T-cell (primary cell): ENCODE measurements at regions not wholly inside any gene's neighbourhood (a gene's known extent, or its start where the extent isn't known, plus 50 kb on each side); places are given as distances from the start of the nearest gene placed in this dataset.
A peak's percentile ranks its signal among the peaks of the same experiment; 100 is the strongest.
"Not testable (repeated sequence)": the region's sequence is repeated elsewhere in the genome, so short reads cannot be mapped to it uniquely, and the experiment has no call there.

Experiments used
- ATAC-seq, 4 experiments: fragments of 200-7000 bp in 3 of 4; fragments of 150-1000 bp in 1 of 4; cut with Tn5 transposase; replicated peaks in 1 of 4; 1 replicate in 3 of 4; 2 replicates in 1 of 4; pipeline ENCODE4 v1.10.0; 2021; ENCODE audit warnings: moderate library complexity in 3 of 4, mild to moderate bottlenecking in 2 of 4, moderate number of reproducible peaks in 1 of 4
- CTCF ChIA-PET, 2 donors: fragments of 300-600 bp; sonication (Branson Sonifier 250); formaldehyde crosslinking; loops; one replicate each; lab custom pipeline; 2022; ENCODE audit warnings: antibody characterized with exemption in 2 of 2; lab: Charles Lee
- POLR2A ChIA-PET, 2 donors: fragments of 300-600 bp; sonication (Branson Sonifier 250); formaldehyde crosslinking; loops; one replicate each; lab custom pipeline; 2022; ENCODE audit warnings: antibody characterized with exemption in 2 of 2; lab: Charles Lee
- DNase-seq, 35 experiments: peaks; one replicate each; pipeline versions ENCODE4 v3.0.0 to v3.0.0-alpha.2; 2013 to 2023
- H3K27ac ChIP-seq: one replicate; pipeline ENCODE4 v1.5.1; 2013; ENCODE audit warnings: low read length
- H3K27me3 ChIP-seq, 2 experiments: replicated peaks in 1 of 2; 1 replicate in 1 of 2; 2 replicates in 1 of 2; pipeline versions ENCODE4 v1.6.1 to v1.7.0; 2013; ENCODE audit warnings: low read length in 1 of 2, mixed read lengths in 1 of 2; ENCODE audit not compliant: control insufficient read depth in 2 of 2, insufficient read depth in 2 of 2; ENCODE audit errors: extremely low read depth in 1 of 2
- H3K36me3 ChIP-seq, 2 donors: 1 replicate in 1 of 2; 2 replicates in 1 of 2; pipeline versions ENCODE4 v1.6.1 to v1.7.0; 2013; ENCODE audit warnings: low read length in 1 of 2; ENCODE audit not compliant: control insufficient read depth in 2 of 2, insufficient read depth in 1 of 2; ENCODE audit errors: extremely low read depth in 1 of 2
- H3K4me1 ChIP-seq, 2 experiments: 1 replicate in 1 of 2; 2 replicates in 1 of 2; pipeline versions ENCODE4 v1.6.1 to v1.7.0; 2013; ENCODE audit warnings: low read length in 2 of 2, mixed read lengths in 1 of 2; ENCODE audit not compliant: insufficient read depth in 2 of 2, control insufficient read depth in 1 of 2; ENCODE audit errors: extremely low read depth in 1 of 2
- H3K4me3 ChIP-seq, 2 donors: 1 replicate in 1 of 2; 2 replicates in 1 of 2; pipeline versions ENCODE4 v1.5.1 to v1.7.0; 2013; ENCODE audit warnings: mild to moderate bottlenecking in 2 of 2, low read length in 1 of 2, moderate library complexity in 1 of 2; ENCODE audit not compliant: control insufficient read depth in 1 of 2; ENCODE audit errors: extremely low read depth in 1 of 2
- H3K9me3 ChIP-seq: 2 replicates; pipeline ENCODE4 v1.7.0; 2013
- H3K27ac Mint-ChIP-seq, 2 donors: one replicate each; pipeline ENCODE4 v1.8.0; 2020 to 2021; ENCODE audit warnings: mild to moderate bottlenecking in 2 of 2, mixed read lengths in 2 of 2
- H3K27me3 Mint-ChIP-seq, 2 donors: one replicate each; pipeline ENCODE4 v1.8.0; 2021 to 2022; ENCODE audit warnings: mixed read lengths in 2 of 2
- H3K36me3 Mint-ChIP-seq: one replicate; pipeline ENCODE4 v1.8.0; 2021; ENCODE audit warnings: mixed read lengths
- H3K4me1 Mint-ChIP-seq, 3 donors: one replicate each; pipeline ENCODE4 v1.8.0; 2020 to 2022; ENCODE audit warnings: mixed read lengths in 3 of 3, mild to moderate bottlenecking in 1 of 3
- H3K4me3 Mint-ChIP-seq, 3 donors: one replicate each; pipeline ENCODE4 v1.8.0; 2020 to 2022; ENCODE audit warnings: mild to moderate bottlenecking in 3 of 3, mixed read lengths in 3 of 3, moderate library complexity in 3 of 3
- H3K9me3 Mint-ChIP-seq, 3 donors: one replicate each; pipeline ENCODE4 v1.8.0; 2020 to 2022; ENCODE audit warnings: mixed read lengths in 3 of 3
- WGBS: methylation state at CpG from one replicate; pipeline ENCODE4 v1.1.5; 2013; ENCODE audit warnings: missing lambda C conversion rate; ENCODE audit not compliant: insufficient coverage; 5-methylcytosine and 5-hydroxymethylcytosine counted together

GRCh38 chr12:45509187-45509586 is 220.3 kb upstream of the ARID2 start:
- peak in 7 of 35 experiments; percentile 1 to 33 (median 2) for DNase-seq
- Mint-ChIP-seq H3K27me3 (no peaks in the 10 kb centered on the region), H3K4me1 (peaks cover 0 to 7% (median 0%) of the 10 kb centered on the region in 3 donors), H3K9me3 (no peaks in the 10 kb centered on the region), H3K4me3 (no peak overlapping the region), H3K36me3 (no peaks in the 10 kb centered on the region), H3K27ac (no peak overlapping the region)
- POLR2A ChIA-PET: no interaction called here
- no peaks in the 10 kb centered on the region for H3K9me3 ChIP-seq
- H3K27ac ChIP-seq: no peak overlapping the region
- peaks cover 0 to 4% of the 10 kb centered on the region in 2 donors for H3K36me3 ChIP-seq
- no CpG with 5 or more reads among the region's 2 CpGs for WGBS
- no peaks in the 10 kb centered on the region for H3K27me3 ChIP-seq
- CTCF ChIA-PET: no interaction called here
- no peak overlapping the region for H3K4me3 ChIP-seq
- peak in 2 of 4 experiments; percentile 50 to 70 for ATAC-seq
- no peaks in the 10 kb centered on the region for H3K4me1 ChIP-seq

- CTCF ChIA-PET: no interaction called here
These were observed 219.9 kb upstream of the ARID2 start for GRCh38 chr12:45509621-45510020.

GRCh38 chr12:45517381-45517780 is 212.1 kb upstream of the ARID2 start:
- Histone ChIP-seq H3K4me3 (no peak overlapping the region), H3K27ac (no peak overlapping the region), H3K36me3 (no peaks in the 10 kb centered on the region), H3K27me3 (peaks cover 0 to 2% of the 10 kb centered on the region in 2 experiments), H3K4me1 (peaks cover 9 to 10% of the 10 kb centered on the region in 2 experiments), H3K9me3 (no peaks in the 10 kb centered on the region)
- Mint-ChIP-seq H3K36me3 (no peaks in the 10 kb centered on the region), H3K9me3 (peaks cover 0 to under 1% (median 0%) of the 10 kb centered on the region in 3 donors), H3K4me3 (no peak overlapping the region), H3K4me1 (peaks cover 14 to 18% (median 17%) of the 10 kb centered on the region in 3 donors), H3K27me3 (no peaks in the 10 kb centered on the region), H3K27ac (no peak overlapping the region)
- DNase-seq (no peak), ATAC-seq (no peak)
- ChIA-PET POLR2A (interaction anchor here in 1 of 2 donors (0.5 kb wide), 1 partner anchor 125 kb away, joined by 5 read pairs; no protein-coding TSS in a partner anchor), CTCF (interaction anchor here in 1 of 2 donors (1.5 kb wide), 1 partner anchor 10 kb away, joined by 5 read pairs; no protein-coding TSS in a partner anchor)
- no CpG with 5 or more reads among the region's 3 CpGs for WGBS

More at GRCh38 chr12:45509621-45510020, 219.9 kb upstream of the ARID2 start:
- ATAC-seq (no peak), DNase-seq (no peak)
- Histone ChIP-seq H3K27me3 (no peaks in the 10 kb centered on the region), H3K27ac (no peak overlapping the region), H3K4me3 (no peak overlapping the region), H3K4me1 (no peaks in the 10 kb centered on the region), H3K36me3 (peaks cover 0 to 4% of the 10 kb centered on the region in 2 donors), H3K9me3 (no peaks in the 10 kb centered on the region)
- POLR2A ChIA-PET: no interaction called here
- Mint-ChIP-seq H3K27me3 (no peaks in the 10 kb centered on the region), H3K4me3 (no peak overlapping the region), H3K27ac (no peak overlapping the region), H3K9me3 (no peaks in the 10 kb centered on the region), H3K36me3 (no peaks in the 10 kb centered on the region), H3K4me1 (peaks cover 0 to 7% (median 0%) of the 10 kb centered on the region in 3 donors)
- WGBS: no CpG with 5 or more reads among the region's 1 CpG

- H3K4me1 Mint-ChIP-seq: peaks cover 14 to 18% (median 17%) of the 10 kb centered on the region in 3 donors
- H3K4me3 Mint-ChIP-seq: peak overlapping the region in 1 of 3 donors; percentile 47
- H3K4me3 ChIP-seq: no peak overlapping the region
- H3K27ac ChIP-seq: peak overlapping the region; percentile 66
- H3K9me3 ChIP-seq: no peaks in the 10 kb centered on the region
- H3K4me1 ChIP-seq: peaks cover 9 to 10% of the 10 kb centered on the region in 2 experiments
- WGBS: 14% methylated on average over 4 of the region's 10 CpGs
- ATAC-seq (peak; percentile 94 to 99 (median 96)), DNase-seq (peak in 34 of 35 experiments; percentile 9 to 80 (median 50))
- POLR2A ChIA-PET: interaction anchor here in 1 of 2 donors (0.7 kb wide), 1 partner anchor 209 kb away, joined by 3 read pairs; no protein-coding TSS in a partner anchor
- peaks cover 0 to 12% (median 8%) of the 10 kb centered on the region in 3 donors for H3K9me3 Mint-ChIP-seq
- no peaks in the 10 kb centered on the region for H3K36me3 Mint-ChIP-seq
- H3K27me3 Mint-ChIP-seq: no peaks in the 10 kb centered on the region
- no peaks in the 10 kb centered on the region for H3K36me3 ChIP-seq
- peaks cover 0 to 2% of the 10 kb centered on the region in 2 experiments for H3K27me3 ChIP-seq
- peak overlapping the region; percentile 83 to 86 for H3K27ac Mint-ChIP-seq
- CTCF ChIA-PET: interaction anchor here in 1 of 2 donors (0.6 to 1.5 kb wide), 3 partner anchors 26 to 227 kb away, joined by 3 to 7 read pairs (median 4); no protein-coding TSS in a partner anchor
These were observed 210.9 kb upstream of the ARID2 start for GRCh38 chr12:45518291-45519235.

- H3K27me3 ChIP-seq: peaks cover 0 to 2% of the 10 kb centered on the region in 2 experiments
- H3K27ac ChIP-seq: no peak overlapping the region
- no peak overlapping the region for H3K27ac Mint-ChIP-seq
- ATAC-seq: no peak
- H3K27me3 Mint-ChIP-seq: no peaks in the 10 kb centered on the region
- H3K4me3 Mint-ChIP-seq: no peak overlapping the region
- ChIA-PET CTCF (no interaction called here), POLR2A (no interaction called here)
- 100% methylated on average over 1 of the region's 3 CpGs for WGBS
- no peak overlapping the region for H3K4me3 ChIP-seq
- no peaks in the 10 kb centered on the region for H3K9me3 ChIP-seq
- no peaks in the 10 kb centered on the region for H3K36me3 ChIP-seq
- H3K4me1 ChIP-seq: peaks cover 9 to 10% of the 10 kb centered on the region in 2 experiments
- peaks cover 14 to 18% (median 17%) of the 10 kb centered on the region in 3 donors for H3K4me1 Mint-ChIP-seq
- DNase-seq: no peak
- no peaks in the 10 kb centered on the region for H3K36me3 Mint-ChIP-seq
- peaks cover 7 to 32% (median 13%) of the 10 kb centered on the region in 3 donors for H3K9me3 Mint-ChIP-seq
These were observed 207.3 kb upstream of the ARID2 start for GRCh38 chr12:45522227-45522626.

GRCh38 chr12:45526823-45527222 is 202.7 kb upstream of the ARID2 start:
- DNase-seq, H3K36me3 Mint-ChIP-seq, H3K4me3 Mint-ChIP-seq, CTCF ChIA-PET, H3K4me1 ChIP-seq, H3K9me3 ChIP-seq, H3K27me3 Mint-ChIP-seq, H3K4me3 ChIP-seq, POLR2A ChIA-PET, H3K36me3 ChIP-seq, ATAC-seq, H3K4me1 Mint-ChIP-seq, H3K27ac ChIP-seq, H3K27ac Mint-ChIP-seq, H3K27me3 ChIP-seq: not testable (repeated sequence)
- WGBS: 83% methylated on average over 1 of the region's 1 CpG
- peaks cover 7 to 43% (median 18%) of the 10 kb centered on the region in 3 donors for H3K9me3 Mint-ChIP-seq
